CD14-positive monocyte (primary cell): ENCODE measurements at regions not wholly inside any gene's neighbourhood (a gene's known extent, or its start where the extent isn't known, plus 50 kb on each side); places are given as distances from the start of the nearest gene placed in this dataset.

Experiments
- DNase-seq, 3 donors: peaks; one replicate each; pipeline ENCODE4 v3.0.0-alpha.2; 2011 to 2022
- H2AFZ ChIP-seq: 2 replicates; pipeline ENCODE4 v1.6.0; 2012; ENCODE audit warnings: mild to moderate bottlenecking, low read depth, low read length, inconsistent platforms; ENCODE audit not compliant: insufficient read depth, poor library complexity, severe bottlenecking
- H3K27ac ChIP-seq, 2 donors: 1 replicate in 1 of 2; 2 replicates in 1 of 2; pipeline ENCODE4 v1.5.1; 2012 to 2013; ENCODE audit warnings: low read length in 2 of 2, control low read depth in 1 of 2, inconsistent platforms in 1 of 2, low read depth in 1 of 2, mild to moderate bottlenecking in 1 of 2
- H3K27me3 ChIP-seq, 2 donors: one replicate each; pipeline versions ENCODE4 v1.6.0 to v1.6.1; 2011 to 2013; ENCODE audit warnings: low read length in 2 of 2; ENCODE audit not compliant: control insufficient read depth in 2 of 2, insufficient read depth in 2 of 2
- H3K36me3 ChIP-seq, 2 donors: replicated peaks in 1 of 2; 1 replicate in 1 of 2; 2 replicates in 1 of 2; pipeline versions ENCODE4 v1.5.1 to v1.6.1; 2012 to 2013; ENCODE audit warnings: low read length in 2 of 2, control low read depth in 1 of 2, inconsistent platforms in 1 of 2, mild to moderate bottlenecking in 1 of 2; ENCODE audit not compliant: insufficient read depth in 2 of 2, control insufficient read depth in 1 of 2
- H3K4me1 ChIP-seq, 2 donors: 1 replicate in 1 of 2; 2 replicates in 1 of 2; pipeline versions ENCODE4 v1.5.1 to v1.6.1; 2012 to 2013; ENCODE audit warnings: low read length in 2 of 2, control low read depth in 1 of 2, inconsistent platforms in 1 of 2, mild to moderate bottlenecking in 1 of 2, moderate library complexity in 1 of 2; ENCODE audit not compliant: insufficient read depth in 2 of 2, control insufficient read depth in 1 of 2
- H3K4me2 ChIP-seq: replicated peaks from 2 replicates; pipeline ENCODE3; 2012; ENCODE audit warnings: low read length, moderate library complexity, mild to moderate bottlenecking; ENCODE audit not compliant: poor library complexity, severe bottlenecking; ENCODE audit errors: extremely low read depth
- H3K4me3 ChIP-seq, 3 experiments: fragments of 200-600 bp in 1 of 3; sonication (generic) in 1 of 3; replicated peaks in 1 of 3; 1 replicate in 2 of 3; 2 replicates in 1 of 3; pipeline ENCODE4 v1.5.1; 2011 to 2013; ENCODE audit warnings: low read length in 3 of 3, mild to moderate bottlenecking in 3 of 3, control low read depth in 2 of 3, low read depth in 2 of 3, inconsistent platforms in 1 of 3, moderate library complexity in 1 of 3
- H3K79me2 ChIP-seq: 2 replicates; pipeline ENCODE4 v1.6.0; 2012; ENCODE audit warnings: mild to moderate bottlenecking, control low read depth, inconsistent platforms, low read length, moderate library complexity; ENCODE audit not compliant: insufficient read depth
- H3K9ac ChIP-seq: 2 replicates; pipeline ENCODE4 v1.6.0; 2017; ENCODE audit warnings: low read length, mild to moderate bottlenecking; ENCODE audit not compliant: insufficient read depth, poor library complexity, severe bottlenecking
- H3K9me3 ChIP-seq, 2 donors: replicated peaks in 1 of 2; 1 replicate in 1 of 2; 2 replicates in 1 of 2; pipeline versions ENCODE4 v1.5.1 to v1.6.1; 2012 to 2013; ENCODE audit warnings: low read length in 2 of 2, control low read depth in 1 of 2; ENCODE audit not compliant: control insufficient read depth in 1 of 2, insufficient read depth in 1 of 2
- H4K20me1 ChIP-seq: 2 replicates; pipeline ENCODE4 v1.6.0; 2012; ENCODE audit warnings: mild to moderate bottlenecking, low read length, control low read depth, moderate library complexity; ENCODE audit not compliant: insufficient read depth
- H3K27ac Mint-ChIP-seq, 7 donors: one replicate each; pipeline ENCODE4 v1.8.0; 2020; ENCODE audit warnings: mild to moderate bottlenecking in 7 of 7, mixed read lengths in 7 of 7, moderate library complexity in 6 of 7, inconsistent platforms in 2 of 7
- H3K27me3 Mint-ChIP-seq, 3 donors: one replicate each; pipeline ENCODE4 v1.8.0; 2021 to 2022; ENCODE audit warnings: low read depth in 3 of 3, mild to moderate bottlenecking in 3 of 3, mixed read lengths in 3 of 3, moderate library complexity in 3 of 3, inconsistent platforms in 1 of 3
- H3K36me3 Mint-ChIP-seq, 2 donors: one replicate each; pipeline ENCODE4 v1.8.0; 2020; ENCODE audit warnings: mixed read lengths in 2 of 2, inconsistent platforms in 1 of 2, mild to moderate bottlenecking in 1 of 2
- H3K4me1 Mint-ChIP-seq: one replicate; pipeline ENCODE4 v1.8.0; 2020; ENCODE audit warnings: mild to moderate bottlenecking, mixed read lengths
- H3K4me3 Mint-ChIP-seq, 2 donors: one replicate each; pipeline ENCODE4 v1.8.0; 2020; ENCODE audit warnings: mild to moderate bottlenecking in 2 of 2, mixed read lengths in 2 of 2, moderate library complexity in 1 of 2
- H3K9me3 Mint-ChIP-seq, 7 donors: one replicate each; pipeline ENCODE4 v1.8.0; 2020 to 2022; ENCODE audit warnings: mixed read lengths in 7 of 7, mild to moderate bottlenecking in 6 of 7, moderate library complexity in 6 of 7, inconsistent platforms in 2 of 7
- CTCF ChIP-seq: fragments of 200-600 bp; IDR thresholded peaks from one replicate; pipeline ENCODE4 v1.8.0; 2022; ENCODE audit warnings: antibody characterized with exemption, mild to moderate bottlenecking
- WGBS: methylation state at CpG from one replicate; pipeline ENCODE4 v1.1.5; 2013; ENCODE audit warnings: missing lambda C conversion rate; ENCODE audit not compliant: insufficient coverage; 5-methylcytosine and 5-hydroxymethylcytosine counted together
- intact Hi-C, 2 donors: fragments of 100-400 bp; cut with micrococcal nuclease; formaldehyde crosslinking; loops; one replicate each; pipeline versions ENCODE4 v1.15.0 to v1.15.1; 2023

DNA sequence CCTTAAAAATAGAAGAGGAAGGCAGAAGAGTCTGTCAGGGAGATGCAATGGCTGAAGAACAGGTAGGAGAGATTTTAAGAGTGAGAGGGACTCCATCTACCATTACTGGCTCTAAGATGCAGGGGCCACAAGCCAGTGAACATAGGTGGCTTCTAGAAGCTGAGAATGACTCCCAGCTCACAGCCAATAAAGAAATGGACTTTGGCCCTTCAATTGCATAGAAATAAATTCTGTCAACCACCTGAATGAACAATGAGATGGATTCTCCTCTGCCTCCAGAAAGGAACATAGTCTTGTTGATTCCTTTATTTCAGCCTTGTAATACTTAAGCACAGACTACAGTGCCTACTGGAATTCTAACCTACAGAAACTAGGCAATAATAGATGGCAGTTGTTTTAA lies 603.3 kb upstream of the NXPH2 start:
- intact Hi-C loops: no loop called here
- Histone ChIP-seq H3K4me3 (no peak overlapping the region), H3K27me3 (no peaks in the 10 kb centered on the region), H3K4me1 (no peaks in the 10 kb centered on the region), H3K9ac (no peak overlapping the region), H2AFZ (no peak overlapping the region), H4K20me1 (no peaks in the 10 kb centered on the region), H3K36me3 (no peaks in the 10 kb centered on the region), H3K79me2 (no peaks in the 10 kb centered on the region), H3K4me2 (no peak overlapping the region), H3K9me3 (peaks cover 3 to 6% of the 10 kb centered on the region in 2 donors), H3K27ac (no peak overlapping the region)
- DNase-seq: no peak
- Mint-ChIP-seq H3K27me3 (peaks cover 0 to 2% (median 0%) of the 10 kb centered on the region in 3 donors), H3K4me1 (no peaks in the 10 kb centered on the region), H3K36me3 (no peaks in the 10 kb centered on the region), H3K4me3 (no peak overlapping the region), H3K27ac (no peak overlapping the region), H3K9me3 (peaks cover 0 to 8% (median 3%) of the 10 kb centered on the region in 7 donors)
- no peak for TF ChIP-seq CTCF

GRCh38 chr2:139380051-139380450 lies 599.9 kb upstream of the NXPH2 start:
- no peak for TF ChIP-seq CTCF
- H3K4me1 ChIP-seq: no peaks in the 10 kb centered on the region
- no peak overlapping the region for H3K4me3 ChIP-seq
- no peaks in the 10 kb centered on the region for H3K79me2 ChIP-seq
- H4K20me1 ChIP-seq: no peaks in the 10 kb centered on the region
- DNase-seq: no peak
- H3K4me3 Mint-ChIP-seq: no peak overlapping the region
- H3K36me3 ChIP-seq: no peaks in the 10 kb centered on the region
- peaks cover 0 to 2% (median 0%) of the 10 kb centered on the region in 3 donors for H3K27me3 Mint-ChIP-seq
- H3K9me3 Mint-ChIP-seq: peaks cover 0 to 12% (median 7%) of the 10 kb centered on the region in 7 donors
- no peak overlapping the region for H3K27ac Mint-ChIP-seq
- H3K27ac ChIP-seq: no peak overlapping the region
- intact Hi-C loops: no loop called here
- H3K36me3 Mint-ChIP-seq: no peaks in the 10 kb centered on the region
- WGBS: no CpG with 5 or more reads among the region's 1 CpG
- H3K9ac ChIP-seq: no peak overlapping the region
- no peak overlapping the region for H3K4me2 ChIP-seq
- H3K27me3 ChIP-seq: no peaks in the 10 kb centered on the region
- peaks cover 6 to 9% of the 10 kb centered on the region in 2 donors for H3K9me3 ChIP-seq
- H3K4me1 Mint-ChIP-seq: no peaks in the 10 kb centered on the region
- no peak overlapping the region for H2AFZ ChIP-seq
